ENCODE measurements at regions not wholly inside any gene's neighbourhood (a gene's known extent, or its start where the extent isn't known, plus 50 kb on each side); places are given as distances from the start of the nearest gene placed in this dataset.

DNA sequence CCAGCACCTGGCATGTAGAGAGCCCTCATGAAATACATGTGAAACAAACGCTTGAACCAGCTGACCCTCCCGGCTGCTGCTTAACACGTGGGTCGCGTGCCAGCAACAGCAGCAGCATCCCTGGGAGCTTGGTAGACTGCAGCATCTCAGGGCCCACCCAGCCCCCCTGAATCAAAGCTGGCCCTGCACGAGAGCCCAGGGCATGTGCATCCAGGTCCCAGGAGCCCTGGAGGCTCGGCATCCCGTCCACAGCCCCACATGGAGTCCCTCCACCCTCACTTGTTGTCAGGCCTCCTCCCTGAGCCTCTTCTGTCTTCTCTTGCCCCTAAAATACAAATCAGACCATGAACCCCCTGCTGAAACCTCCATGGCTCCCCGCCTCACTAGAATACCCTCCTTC, 123.1 kb downstream of the MATN1 start:
- Histone ChIP-seq H3K36me3 (ENCODE audit: control insufficient read depth in 1 of 2, insufficient read depth in 2 of 2, low read length in 2 of 2) (no peaks in the 10 kb centered on the region), H3K27me3 (ENCODE audit: insufficient read depth, low read length) (peaks cover 5% of the 10 kb centered on the region; the same call in 1 of the 2 replicates), H3K4me3 (replicated peaks in 1 of 2; ENCODE audit: low read depth in 1 of 2, low read length in 2 of 2) (no peak overlapping the region), H3K79me2 (ENCODE audit: insufficient read depth, low read length) (no peaks in the 10 kb centered on the region), H3K9me3 (ENCODE audit: control insufficient read depth in 1 of 2, insufficient read depth in 1 of 2, low read depth in 1 of 2, low read length in 2 of 2) (no peaks in the 10 kb centered on the region), H3K9ac (ENCODE audit: low read length) (no peak overlapping the region), H2AFZ (ENCODE audit: low read depth, low read length, poor library complexity, severe bottlenecking) (no peak overlapping the region), H3K9me2 (ENCODE audit: insufficient read depth) (no peaks in the 10 kb centered on the region), H3K27ac (ENCODE audit: low read depth, low read length) (no peak overlapping the region), H4K20me1 (ENCODE audit: insufficient read depth) (no peaks in the 10 kb centered on the region), H3K4me2 (ENCODE audit: low read length) (no peak overlapping the region), H3K4me1 (ENCODE audit: control insufficient read depth in 1 of 2, insufficient read depth in 2 of 2, low read length in 2 of 2) (no peaks in the 10 kb centered on the region)
- no TSS peak for BruUV-seq (replicated peaks)
- TF ChIP-seq, protein P1, sequence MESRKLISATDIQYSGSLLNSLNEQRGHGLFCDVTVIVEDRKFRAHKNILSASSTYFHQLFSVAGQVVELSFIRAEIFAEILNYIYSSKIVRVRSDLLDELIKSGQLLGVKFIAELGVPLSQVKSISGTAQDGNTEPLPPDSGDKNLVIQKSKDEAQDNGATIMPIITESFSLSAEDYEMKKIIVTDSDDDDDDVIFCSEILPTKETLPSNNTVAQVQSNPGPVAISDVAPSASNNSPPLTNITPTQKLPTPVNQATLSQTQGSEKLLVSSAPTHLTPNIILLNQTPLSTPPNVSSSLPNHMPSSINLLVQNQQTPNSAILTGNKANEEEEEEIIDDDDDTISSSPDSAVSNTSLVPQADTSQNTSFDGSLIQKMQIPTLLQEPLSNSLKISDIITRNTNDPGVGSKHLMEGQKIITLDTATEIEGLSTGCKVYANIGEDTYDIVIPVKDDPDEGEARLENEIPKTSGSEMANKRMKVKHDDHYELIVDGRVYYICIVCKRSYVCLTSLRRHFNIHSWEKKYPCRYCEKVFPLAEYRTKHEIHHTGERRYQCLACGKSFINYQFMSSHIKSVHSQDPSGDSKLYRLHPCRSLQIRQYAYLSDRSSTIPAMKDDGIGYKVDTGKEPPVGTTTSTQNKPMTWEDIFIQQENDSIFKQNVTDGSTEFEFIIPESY (IDR thresholded peaks at IDR 0.05; ENCODE audit: extremely low read depth, insufficient replicate concordance, low read length): no peak
- TF ChIP-seq SRF (IDR thresholded peaks at IDR 0.05; ENCODE audit: low read depth) (no peak), RAD21 (IDR thresholded peaks at IDR 0.05; ENCODE audit: low read depth) (no peak), ZFX (IDR thresholded peaks at IDR 0.05) (no peak), POLR2AphosphoS5 (IDR thresholded peaks at IDR 0.05; ENCODE audit: low read depth, low read length) (no peak), TCF7L2 (IDR thresholded peaks at IDR 0.05; ENCODE audit: borderline replicate concordance, extremely low read depth, insufficient read depth, insufficient read length) (no peak), ELF1 (IDR thresholded peaks at IDR 0.05; ENCODE audit: borderline replicate concordance, low read depth) (no peak), SIN3A (IDR thresholded peaks at IDR 0.05; ENCODE audit: low read depth) (no peak), EZH2phosphoT487 (IDR thresholded peaks at IDR 0.05; ENCODE audit: borderline replicate concordance) (no peak), EGR1 (IDR thresholded peaks at IDR 0.05; ENCODE audit: low read depth) (no peak), FOSL1 (IDR thresholded peaks at IDR 0.05; ENCODE audit: low read depth) (no peak), CBX3 (IDR thresholded peaks at IDR 0.05; ENCODE audit: low read depth) (no peak), ZNF274 (IDR thresholded peaks at IDR 0.05; ENCODE audit: low read depth, low read length) (no peak), SP1 (IDR thresholded peaks at IDR 0.05; ENCODE audit: low read depth) (no peak)
- TF ChIP-seq, protein P2, sequence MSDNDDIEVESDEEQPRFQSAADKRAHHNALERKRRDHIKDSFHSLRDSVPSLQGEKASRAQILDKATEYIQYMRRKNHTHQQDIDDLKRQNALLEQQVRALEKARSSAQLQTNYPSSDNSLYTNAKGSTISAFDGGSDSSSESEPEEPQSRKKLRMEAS (IDR thresholded peaks at IDR 0.05): no peak
- TF ChIP-seq, protein P3, sequence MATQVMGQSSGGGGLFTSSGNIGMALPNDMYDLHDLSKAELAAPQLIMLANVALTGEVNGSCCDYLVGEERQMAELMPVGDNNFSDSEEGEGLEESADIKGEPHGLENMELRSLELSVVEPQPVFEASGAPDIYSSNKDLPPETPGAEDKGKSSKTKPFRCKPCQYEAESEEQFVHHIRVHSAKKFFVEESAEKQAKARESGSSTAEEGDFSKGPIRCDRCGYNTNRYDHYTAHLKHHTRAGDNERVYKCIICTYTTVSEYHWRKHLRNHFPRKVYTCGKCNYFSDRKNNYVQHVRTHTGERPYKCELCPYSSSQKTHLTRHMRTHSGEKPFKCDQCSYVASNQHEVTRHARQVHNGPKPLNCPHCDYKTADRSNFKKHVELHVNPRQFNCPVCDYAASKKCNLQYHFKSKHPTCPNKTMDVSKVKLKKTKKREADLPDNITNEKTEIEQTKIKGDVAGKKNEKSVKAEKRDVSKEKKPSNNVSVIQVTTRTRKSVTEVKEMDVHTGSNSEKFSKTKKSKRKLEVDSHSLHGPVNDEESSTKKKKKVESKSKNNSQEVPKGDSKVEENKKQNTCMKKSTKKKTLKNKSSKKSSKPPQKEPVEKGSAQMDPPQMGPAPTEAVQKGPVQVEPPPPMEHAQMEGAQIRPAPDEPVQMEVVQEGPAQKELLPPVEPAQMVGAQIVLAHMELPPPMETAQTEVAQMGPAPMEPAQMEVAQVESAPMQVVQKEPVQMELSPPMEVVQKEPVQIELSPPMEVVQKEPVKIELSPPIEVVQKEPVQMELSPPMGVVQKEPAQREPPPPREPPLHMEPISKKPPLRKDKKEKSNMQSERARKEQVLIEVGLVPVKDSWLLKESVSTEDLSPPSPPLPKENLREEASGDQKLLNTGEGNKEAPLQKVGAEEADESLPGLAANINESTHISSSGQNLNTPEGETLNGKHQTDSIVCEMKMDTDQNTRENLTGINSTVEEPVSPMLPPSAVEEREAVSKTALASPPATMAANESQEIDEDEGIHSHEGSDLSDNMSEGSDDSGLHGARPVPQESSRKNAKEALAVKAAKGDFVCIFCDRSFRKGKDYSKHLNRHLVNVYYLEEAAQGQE (IDR thresholded peaks at IDR 0.05; ENCODE audit: low read depth): no peak
- TF ChIP-seq, protein P4, sequence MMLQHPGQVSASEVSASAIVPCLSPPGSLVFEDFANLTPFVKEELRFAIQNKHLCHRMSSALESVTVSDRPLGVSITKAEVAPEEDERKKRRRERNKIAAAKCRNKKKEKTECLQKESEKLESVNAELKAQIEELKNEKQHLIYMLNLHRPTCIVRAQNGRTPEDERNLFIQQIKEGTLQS (IDR thresholded peaks at IDR 0.05): no peak
- no peak for ATAC-seq
- ChIA-PET CTCF (no interaction called here), POLR2A (no interaction called here), RAD21 (ENCODE audit: low non-redundant PET in 1 of 2, low total read pairs in 2 of 2, uncharacterized antibody in 2 of 2, unreplicated experiment in 2 of 2) (no interaction called here)
- no peak for DNase-seq (ENCODE audit: low read depth, low spot score)
- intact Hi-C loops (cut with micrococcal nuclease): no loop called here

All from HCT116 (cell line).